HG03432 (cell line): ENCODE measurements at regions not wholly inside any gene's neighbourhood (a gene's known extent, or its start where the extent isn't known, plus 50 kb on each side); places are given as distances from the start of the nearest gene placed in this dataset.

Experiments used
- ATAC-seq: cut with Tn5 transposase; IDR thresholded peaks from one replicate; pipeline ENCODE4 v1.9.1; 2021; ENCODE audit warnings: mild to moderate bottlenecking, moderate library complexity; ENCODE audit not compliant: unreplicated experiment

DNA sequence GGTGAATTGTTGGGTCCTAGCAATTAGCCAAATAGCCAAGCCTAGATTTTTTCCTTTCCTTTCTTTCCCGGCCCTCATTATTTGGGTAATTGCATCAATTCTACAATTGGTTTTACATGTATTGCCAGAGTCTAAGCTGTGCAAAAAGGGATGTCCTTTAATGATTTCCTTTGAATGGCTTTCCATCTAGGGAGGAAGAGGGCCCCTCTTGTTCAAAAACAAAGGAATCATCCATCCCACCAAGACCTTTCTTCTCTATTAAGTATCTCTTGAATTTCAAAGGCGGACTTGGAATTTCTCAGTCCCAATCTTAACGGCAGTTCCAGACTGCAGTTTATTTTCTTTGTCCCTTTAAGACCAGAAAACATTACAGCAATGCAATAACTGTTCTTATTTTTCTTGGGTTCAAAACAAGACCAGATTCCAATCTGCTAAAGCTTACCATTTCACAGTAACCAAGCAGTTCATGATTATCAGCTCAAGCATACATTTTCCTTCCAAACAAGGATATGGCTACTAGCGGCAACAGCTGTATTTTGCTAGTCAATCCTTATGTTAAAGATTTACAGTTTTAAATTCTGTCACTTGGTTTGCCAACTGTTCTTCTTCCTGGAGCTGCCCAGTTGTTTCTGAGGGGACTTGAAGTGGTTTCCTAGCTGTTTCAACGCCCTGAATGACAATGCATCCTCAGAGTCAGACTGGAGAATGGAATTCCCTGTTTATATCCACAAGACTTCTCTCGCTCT lies 91.4 kb upstream of the LRIG1 start:
- no peak for ATAC-seq

DNA sequence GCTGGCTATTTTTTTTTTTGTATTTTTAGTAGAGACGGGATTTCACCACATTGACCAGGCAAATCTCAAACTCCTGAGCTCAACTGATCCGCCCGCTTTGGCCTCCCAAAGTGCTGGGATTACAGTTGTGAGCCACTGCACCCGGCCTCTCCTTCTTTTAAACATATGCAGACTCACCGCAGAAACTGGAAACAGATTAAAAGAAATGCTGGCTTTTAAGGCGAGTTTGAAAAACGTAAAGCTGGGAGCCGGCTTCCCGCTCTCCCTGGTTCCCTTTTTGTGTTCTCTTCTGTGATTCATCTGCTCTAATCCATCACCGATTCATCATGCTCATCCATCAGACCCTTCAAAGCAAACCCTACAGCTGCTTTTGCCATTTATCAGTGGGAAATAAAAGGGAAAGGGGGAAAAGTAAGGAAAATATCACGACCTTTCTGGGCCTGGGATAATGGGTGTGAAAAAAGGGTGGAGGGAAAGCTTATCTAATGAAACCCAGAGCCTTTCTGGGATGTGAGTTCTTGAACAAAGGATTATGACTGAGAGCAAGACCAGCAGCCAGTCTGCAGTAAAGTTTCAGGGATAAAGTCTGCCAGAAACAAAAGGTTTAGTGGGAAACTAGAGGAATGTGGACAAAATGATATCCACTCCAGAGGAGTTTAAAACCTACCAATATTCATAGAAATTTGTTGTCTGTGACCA lies 92.3 kb upstream of the LRIG1 start:
- ATAC-seq: no peak

DNA sequence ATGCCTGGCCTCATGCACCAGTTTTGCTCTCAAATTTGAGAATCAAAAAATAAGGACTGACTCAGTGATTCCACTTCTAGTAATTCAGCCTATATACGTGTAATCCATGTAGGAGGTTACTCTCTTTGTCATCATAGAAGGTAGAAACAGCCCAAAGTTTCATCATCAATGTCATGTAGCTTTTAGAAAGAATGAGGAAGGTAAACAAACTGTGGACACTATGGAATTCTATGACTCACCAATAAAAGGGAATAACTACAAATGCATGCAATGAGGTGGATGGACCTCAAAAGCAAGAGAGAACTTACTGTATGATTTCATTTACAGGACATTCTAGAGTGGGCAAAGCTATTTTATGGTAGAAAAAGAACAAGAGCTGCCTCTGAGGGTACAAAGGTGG lies 93.2 kb upstream of the LRIG1 start:
- ATAC-seq: no peak

DNA sequence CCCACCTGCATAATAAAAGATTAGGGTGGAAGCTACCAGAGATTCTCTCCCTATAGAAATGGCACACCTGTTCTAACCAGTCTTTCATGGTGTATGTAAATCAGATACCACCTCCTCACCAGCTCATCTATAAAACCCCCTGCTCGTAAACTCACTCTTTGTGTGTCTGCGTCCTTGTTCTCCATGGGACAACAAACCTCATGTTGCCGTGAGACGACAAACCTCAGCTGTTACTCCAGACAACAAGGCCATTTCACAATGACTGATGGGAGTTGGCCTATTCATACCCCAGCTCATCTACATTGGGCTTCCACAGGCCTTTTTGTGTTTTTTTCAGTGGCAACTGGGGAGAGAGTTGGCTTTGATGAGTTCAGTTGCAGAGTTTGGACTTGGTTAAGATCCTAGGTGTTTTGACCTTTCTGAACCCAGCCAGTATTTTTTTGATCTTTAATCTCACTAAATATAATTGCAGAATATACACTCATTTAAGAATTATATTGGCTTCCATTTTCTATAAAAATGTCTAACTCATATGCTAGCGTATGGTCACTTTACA lies 96.6 kb upstream of the LRIG1 start:
- ATAC-seq: no peak

DNA sequence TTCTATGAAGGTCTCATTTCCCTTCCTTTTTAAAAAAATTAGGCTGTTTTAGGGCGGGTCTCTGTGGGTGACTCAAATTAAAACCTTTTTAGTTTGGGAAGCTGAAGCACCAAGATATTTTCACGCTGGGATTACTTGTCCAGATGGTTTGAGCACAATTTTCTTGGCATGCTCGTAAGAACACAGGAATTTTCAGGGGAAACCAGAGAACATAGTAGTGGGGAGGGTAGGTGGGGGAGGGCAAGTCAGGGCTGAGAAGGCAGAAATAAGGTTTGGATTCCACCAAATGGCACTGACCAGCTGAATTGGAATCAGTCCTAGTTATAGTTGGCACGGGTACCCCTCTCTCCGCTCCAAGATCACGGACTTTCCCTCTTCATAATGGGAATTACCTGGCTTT lies 97.3 kb upstream of the LRIG1 start:
- no peak for ATAC-seq

DNA sequence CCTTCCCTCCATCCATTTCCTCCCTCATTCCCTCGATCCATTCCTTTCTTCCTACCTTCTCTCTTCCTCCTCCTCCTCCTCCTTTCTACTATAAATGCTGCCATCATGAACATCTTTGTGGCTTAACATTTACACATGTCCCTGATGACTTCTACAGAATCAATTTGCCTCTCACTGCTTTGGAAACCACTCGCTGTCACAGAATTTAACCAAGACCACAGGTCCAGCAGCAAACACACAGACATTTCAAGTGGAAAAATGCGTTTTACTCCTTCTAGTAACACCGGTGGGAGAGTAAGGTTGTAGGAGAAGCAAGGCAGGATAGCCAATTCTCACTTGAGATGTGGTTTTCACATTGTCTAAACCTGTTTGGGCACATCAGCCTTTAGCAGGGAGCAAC lies 101.4 kb upstream of the LRIG1 start:
- no peak for ATAC-seq

DNA sequence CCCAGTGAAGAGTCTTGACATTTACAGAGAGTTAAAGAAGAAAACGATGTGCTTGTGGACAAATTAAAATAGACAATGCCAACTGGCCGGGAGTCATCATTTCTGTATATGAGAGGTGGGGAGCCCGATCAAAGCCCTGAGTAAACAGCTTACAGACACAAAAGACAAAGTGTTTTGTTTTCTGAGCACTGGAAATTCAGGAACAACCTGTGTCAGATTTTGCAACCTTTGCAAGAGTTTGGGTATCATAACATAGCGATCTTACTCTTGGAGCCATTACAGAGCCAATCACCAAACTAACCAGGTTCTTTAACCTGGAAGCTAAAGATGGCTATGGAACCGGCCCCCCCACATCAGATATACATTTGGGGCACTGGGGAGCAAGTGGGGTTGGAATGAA lies 101.9 kb upstream of the LRIG1 start:
- ATAC-seq: no peak

DNA sequence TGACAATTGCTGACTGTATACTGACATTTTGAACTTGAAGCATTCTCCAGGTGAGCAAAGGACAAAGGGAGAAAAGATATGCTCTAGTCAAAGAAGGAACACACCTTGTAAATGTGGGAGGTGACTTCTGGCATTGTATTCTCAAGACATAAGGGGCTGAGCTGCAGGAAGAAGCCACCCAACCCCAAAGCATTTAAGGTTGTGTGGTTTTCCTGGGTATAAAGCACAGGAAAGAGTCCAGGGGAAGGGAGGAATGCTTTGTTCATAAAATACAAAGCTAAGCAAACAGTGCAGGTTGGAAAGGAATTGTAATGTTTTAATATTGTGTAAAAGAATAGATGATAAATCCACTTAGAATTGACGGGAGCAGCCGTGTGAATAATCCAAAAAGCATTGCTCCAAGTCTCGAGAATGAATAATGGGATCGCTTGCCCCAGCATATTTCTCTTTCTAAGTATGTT lies 102.4 kb upstream of the LRIG1 start:
- no peak for ATAC-seq

DNA sequence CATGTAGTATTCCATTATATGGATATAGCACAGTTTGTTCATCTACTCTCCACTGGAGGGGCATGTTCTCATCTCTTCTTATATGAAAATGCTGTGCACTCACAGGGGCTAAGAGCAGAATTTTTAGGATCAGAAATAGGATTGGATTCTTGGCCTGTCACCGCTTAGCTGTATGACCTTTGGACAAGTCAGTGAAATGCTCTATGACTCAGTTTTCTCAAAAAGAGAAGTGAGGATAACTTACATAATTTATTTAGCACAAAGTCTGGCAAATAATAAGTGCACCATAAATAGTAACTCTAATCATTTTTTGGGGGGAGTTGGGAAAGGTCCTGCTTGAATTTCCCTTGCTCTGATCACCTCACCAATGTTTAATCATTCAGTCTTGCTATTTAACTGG lies 103.7 kb upstream of the LRIG1 start:
- ATAC-seq: no peak

DNA sequence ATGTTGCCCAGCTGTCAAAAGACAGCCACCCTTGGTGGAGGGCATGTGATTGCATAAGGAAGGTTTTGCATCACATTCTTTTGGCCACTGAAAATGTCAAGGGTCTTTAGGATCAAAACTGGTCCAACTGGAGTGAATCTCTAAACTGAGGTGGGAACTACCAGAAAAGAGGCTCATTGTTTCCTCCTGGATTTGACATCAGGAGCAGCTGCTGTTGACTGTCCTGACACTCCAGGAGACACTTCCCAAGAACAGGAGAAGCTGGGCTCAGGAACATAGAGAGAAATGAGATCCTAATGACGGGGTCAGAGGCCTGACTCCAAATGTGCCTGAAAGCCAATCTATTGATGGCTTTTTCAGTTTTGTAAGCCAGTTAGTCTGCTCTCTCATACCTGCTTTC lies 105.3 kb upstream of the LRIG1 start:
- no peak for ATAC-seq

DNA sequence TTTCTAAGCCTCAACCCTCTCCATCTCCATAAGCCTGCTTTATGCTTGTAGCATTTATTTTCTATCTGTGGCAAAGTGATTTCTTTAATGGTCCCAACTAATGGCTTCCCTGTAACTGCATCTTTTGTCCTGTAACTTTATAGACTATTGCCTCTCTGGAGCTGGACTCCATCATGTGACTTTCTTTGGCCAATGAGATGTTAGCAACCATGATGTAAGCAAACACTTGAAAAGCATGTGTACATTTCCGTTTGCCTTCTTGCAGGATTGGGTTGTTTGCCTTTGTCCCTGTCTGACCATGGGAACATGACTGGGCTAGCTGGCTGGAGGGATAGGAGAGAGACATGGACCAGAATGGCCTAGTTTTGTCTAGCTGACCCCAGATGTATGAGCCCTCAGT lies 106.0 kb upstream of the LRIG1 start:
- ATAC-seq: no peak

DNA sequence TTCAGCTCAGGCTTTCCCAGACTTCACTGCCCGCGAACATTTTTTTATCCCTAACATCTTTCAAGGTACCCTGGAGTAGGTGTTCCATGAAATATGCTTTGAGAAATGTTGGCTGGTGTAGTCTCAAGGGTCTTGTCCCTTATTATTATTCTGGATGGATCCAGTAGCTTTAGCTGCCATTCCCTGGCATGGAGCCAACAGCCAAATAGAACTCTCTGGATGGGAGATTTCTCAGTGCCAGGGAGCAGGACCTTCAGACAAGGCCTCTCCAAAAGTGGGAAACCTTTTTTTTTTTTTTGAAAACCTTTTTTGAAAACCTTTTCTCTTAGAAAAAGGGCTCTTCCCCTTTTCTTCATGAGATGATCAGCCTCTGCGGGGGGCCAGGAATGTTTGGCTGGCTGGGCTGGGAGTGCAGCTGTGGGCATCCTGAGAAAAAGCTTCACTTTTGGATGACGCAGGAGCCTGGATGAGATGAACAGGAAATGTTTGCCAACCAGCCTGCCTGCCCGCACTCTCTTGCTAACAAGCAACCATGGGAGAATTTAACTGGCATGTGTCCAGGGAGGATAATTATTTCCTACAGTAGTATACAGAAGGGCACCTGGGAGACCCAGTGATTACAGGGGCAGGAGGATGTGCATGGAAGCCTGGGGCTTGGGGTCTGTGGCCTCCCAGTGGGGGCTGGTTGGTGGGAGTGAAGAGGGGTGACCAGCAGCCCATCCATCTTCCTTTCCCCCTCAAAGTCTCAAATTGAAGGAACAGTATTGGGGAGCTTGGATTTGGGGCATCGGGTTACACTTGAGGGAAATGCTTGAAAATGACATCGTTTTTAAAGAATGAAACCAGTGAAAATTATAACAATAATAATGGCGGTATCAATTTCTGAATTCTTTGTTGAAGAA lies 109.1 kb upstream of the LRIG1 start:
- ATAC-seq: no peak

DNA sequence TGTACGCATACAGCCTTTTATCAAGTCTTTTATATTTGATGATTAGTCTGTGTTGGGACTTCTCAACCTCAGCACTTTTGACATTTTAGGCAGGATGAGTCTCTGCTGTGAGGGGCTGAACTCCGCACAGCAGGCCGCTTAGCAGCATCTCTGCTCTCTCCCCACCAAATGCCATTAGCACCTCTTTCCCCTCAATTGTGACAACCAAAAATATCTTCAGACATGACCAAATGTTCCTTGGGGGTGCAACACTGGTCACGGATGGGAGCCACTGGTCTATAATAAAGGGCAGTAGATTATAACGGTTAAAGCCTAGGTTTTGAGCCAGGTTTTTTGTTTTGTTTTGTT lies 109.7 kb upstream of the LRIG1 start:
- no peak for ATAC-seq

DNA sequence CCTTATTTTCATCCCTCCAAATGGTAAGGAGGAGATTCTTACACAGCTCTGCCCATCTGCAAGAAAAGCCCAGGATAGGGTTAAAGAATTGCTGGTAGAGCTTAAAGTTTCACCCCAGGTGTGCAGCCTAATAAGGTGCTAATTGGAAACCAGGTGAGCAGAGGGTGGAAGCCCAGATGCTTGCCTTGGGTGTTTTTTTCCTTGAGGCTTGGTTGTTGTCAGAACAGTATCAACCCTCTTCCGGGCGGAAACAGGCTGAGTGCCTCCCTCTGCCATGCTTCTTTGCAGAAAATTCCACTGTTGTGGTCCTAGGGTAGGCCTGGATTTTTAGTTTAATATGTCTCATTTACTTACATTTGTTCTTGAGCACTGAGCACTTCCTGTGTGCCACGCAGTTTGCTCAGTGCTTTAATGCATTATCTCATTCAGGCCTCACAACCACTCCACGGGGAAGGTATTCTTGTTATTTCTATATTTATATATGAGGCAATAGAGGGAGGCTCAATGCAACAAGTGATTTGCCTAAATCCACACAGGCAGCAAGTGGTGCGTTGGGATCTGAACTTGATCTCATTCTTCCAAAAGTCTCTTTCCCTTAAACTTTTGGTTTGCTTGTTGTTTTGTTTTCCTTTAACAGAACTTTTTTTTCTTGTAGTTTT lies 115.0 kb upstream of the LRIG1 start:
- no peak for ATAC-seq

DNA sequence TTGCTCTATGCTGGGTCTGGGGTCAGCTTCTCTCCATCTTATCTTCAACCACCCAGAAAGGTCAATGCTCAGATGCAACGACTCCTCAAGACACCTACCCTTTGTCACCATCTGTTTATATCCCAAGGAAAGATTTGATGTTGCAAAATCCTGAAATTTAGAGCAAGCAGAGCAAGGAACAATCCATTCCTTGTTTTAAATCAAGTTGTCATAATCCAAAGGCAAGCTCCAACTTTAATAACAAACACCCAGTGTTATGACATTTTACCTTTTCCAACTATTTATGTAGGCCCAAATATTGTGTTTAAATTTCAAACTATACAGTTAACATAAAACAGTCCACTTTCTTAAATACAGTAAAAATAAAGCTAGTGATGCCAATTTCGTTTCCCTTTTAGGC lies 116.5 kb upstream of the LRIG1 start:
- no peak for ATAC-seq

DNA sequence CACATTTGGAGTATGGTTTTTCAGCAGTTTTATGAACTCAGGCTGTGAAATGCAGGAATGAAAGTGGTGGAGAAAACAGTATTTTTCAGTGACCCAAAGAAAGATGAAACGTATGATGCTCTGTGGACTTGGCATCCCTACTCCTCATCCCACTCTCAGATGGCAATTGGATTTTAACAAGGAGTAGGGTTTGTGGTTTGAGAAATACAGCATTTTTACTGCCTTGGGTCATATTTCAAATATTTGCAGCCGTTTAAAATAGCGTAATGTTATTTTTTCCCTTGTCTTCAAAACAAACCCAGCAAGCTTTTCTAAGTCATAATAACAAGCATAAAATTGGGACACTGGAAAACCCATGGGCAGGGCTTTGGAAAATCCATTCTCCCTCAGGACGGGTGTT lies 117.2 kb upstream of the LRIG1 start:
- ATAC-seq: no peak

DNA sequence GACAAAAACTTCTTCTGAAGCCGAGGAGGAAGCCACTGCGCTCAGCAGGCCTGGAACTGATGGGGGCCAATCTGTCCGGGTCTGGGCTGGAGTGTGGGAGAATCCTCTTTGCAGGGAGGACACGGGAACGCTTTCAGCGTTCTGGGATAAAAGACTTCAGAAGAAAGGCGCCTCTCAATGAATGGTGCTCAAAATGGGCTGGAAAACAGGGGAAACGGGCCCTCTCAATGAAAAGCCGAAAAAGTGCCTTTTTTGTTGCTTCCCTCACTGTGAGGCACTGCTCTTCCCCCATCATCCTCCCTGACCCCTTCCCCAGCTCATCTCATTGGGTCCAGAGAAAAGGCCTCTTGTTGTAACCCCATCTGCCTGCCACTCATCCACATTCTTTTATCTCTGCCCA lies 119.5 kb upstream of the LRIG1 start:
- ATAC-seq: no peak

DNA sequence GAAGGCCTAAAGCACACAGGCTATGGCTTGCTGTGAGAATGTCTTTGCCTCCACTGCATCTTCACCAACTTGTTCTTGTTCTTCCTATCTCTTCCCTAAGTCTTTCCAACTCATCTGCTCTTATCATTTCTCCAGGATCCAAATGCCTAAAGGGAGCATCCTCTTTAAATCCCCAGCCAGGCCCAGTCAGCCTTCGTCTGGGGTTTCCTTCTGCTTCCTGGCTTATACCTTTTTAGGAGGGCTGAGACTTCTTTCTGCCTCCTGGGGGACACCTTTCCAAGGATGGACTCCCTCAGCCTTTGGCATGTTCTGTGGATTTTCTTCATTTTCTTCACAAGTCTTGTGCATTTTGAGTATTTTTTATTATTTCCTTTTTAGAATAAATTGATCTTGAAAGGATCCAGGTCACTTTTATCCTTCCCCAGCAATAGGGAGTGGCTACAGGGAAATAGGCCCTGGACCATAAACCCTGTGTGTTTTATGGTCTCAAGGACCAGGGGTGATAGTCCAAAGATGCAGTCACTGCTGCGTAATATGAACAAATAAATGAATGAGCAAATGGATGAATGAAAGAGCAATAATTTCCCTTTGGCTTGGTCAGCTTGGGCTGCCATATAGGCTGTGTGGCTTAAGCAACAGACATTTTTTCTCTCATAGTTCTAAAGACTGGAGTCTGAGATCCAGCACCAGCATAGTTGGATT lies 122.1 kb upstream of the LRIG1 start:
- no peak for ATAC-seq

DNA sequence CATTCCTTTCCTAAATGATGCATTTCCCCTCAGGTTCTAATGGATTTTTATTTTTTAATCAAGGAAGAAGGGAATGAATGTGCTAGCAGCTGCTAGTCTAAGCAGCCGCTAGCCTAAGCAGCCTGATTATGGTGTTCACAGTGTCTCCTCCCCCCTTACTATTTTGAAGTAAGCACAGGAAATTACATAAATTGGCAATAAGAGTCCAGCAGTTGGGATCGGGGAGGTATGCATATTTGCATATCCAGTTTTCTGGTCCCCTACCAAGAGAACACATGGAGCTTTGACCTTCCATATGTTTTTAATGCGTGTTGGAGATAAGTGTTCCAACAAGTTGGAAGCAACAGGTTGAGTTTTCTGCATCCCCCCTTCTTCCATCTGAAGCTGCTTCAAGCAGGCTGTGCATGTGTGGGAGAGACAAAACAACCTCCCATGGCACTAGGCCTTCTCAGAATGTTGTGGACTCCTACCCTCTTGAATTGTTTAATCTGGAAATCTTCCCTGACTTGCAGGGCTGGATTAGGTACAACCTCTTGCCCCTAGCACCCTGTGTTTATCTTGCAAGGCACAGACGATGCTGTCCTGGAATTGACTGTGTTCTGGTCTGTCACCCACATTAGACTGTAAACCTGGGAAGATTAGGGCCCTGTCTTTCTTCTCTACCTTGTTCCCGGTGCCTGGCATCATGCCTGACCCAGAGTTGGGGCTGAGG lies 124.8 kb upstream of the LRIG1 start:
- no peak for ATAC-seq
